ENCODE measurements at regions not wholly inside any gene's neighbourhood (a gene's known extent, or its start where the extent isn't known, plus 50 kb on each side); places are given as distances from the start of the nearest gene placed in this dataset.

DNA sequence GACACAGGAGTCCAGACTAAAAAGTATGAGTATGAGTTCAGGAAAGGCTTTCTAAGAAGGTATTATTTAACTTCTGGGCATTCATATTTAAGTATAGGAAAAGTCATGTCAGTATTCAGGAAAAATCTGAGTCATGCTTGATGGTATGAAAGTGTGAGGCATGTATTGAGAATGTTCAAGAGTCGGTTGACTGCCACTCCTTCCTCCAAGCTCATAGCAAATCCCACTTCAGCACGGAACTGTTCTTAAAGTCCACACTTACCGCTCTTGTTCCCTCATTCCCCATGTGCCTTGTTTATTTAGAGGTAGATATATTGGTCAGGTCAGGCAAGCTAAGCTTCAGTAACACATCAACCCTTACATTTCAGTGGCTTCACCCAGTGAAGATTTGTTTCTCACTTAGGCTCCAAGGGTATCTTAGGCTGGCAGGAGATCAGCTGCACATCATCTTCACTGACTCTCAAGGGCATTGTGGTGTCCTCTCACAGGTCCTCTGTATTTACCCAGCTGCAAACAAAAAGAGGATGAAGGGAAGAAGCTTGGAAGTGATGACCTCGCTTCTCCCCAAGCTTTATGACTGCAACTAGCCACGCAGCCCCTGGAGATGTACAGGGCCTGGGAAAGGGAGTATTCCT lies 1189.2 kb downstream of the EFNB2 start (continued):
- TF ChIP-seq, protein P1, sequence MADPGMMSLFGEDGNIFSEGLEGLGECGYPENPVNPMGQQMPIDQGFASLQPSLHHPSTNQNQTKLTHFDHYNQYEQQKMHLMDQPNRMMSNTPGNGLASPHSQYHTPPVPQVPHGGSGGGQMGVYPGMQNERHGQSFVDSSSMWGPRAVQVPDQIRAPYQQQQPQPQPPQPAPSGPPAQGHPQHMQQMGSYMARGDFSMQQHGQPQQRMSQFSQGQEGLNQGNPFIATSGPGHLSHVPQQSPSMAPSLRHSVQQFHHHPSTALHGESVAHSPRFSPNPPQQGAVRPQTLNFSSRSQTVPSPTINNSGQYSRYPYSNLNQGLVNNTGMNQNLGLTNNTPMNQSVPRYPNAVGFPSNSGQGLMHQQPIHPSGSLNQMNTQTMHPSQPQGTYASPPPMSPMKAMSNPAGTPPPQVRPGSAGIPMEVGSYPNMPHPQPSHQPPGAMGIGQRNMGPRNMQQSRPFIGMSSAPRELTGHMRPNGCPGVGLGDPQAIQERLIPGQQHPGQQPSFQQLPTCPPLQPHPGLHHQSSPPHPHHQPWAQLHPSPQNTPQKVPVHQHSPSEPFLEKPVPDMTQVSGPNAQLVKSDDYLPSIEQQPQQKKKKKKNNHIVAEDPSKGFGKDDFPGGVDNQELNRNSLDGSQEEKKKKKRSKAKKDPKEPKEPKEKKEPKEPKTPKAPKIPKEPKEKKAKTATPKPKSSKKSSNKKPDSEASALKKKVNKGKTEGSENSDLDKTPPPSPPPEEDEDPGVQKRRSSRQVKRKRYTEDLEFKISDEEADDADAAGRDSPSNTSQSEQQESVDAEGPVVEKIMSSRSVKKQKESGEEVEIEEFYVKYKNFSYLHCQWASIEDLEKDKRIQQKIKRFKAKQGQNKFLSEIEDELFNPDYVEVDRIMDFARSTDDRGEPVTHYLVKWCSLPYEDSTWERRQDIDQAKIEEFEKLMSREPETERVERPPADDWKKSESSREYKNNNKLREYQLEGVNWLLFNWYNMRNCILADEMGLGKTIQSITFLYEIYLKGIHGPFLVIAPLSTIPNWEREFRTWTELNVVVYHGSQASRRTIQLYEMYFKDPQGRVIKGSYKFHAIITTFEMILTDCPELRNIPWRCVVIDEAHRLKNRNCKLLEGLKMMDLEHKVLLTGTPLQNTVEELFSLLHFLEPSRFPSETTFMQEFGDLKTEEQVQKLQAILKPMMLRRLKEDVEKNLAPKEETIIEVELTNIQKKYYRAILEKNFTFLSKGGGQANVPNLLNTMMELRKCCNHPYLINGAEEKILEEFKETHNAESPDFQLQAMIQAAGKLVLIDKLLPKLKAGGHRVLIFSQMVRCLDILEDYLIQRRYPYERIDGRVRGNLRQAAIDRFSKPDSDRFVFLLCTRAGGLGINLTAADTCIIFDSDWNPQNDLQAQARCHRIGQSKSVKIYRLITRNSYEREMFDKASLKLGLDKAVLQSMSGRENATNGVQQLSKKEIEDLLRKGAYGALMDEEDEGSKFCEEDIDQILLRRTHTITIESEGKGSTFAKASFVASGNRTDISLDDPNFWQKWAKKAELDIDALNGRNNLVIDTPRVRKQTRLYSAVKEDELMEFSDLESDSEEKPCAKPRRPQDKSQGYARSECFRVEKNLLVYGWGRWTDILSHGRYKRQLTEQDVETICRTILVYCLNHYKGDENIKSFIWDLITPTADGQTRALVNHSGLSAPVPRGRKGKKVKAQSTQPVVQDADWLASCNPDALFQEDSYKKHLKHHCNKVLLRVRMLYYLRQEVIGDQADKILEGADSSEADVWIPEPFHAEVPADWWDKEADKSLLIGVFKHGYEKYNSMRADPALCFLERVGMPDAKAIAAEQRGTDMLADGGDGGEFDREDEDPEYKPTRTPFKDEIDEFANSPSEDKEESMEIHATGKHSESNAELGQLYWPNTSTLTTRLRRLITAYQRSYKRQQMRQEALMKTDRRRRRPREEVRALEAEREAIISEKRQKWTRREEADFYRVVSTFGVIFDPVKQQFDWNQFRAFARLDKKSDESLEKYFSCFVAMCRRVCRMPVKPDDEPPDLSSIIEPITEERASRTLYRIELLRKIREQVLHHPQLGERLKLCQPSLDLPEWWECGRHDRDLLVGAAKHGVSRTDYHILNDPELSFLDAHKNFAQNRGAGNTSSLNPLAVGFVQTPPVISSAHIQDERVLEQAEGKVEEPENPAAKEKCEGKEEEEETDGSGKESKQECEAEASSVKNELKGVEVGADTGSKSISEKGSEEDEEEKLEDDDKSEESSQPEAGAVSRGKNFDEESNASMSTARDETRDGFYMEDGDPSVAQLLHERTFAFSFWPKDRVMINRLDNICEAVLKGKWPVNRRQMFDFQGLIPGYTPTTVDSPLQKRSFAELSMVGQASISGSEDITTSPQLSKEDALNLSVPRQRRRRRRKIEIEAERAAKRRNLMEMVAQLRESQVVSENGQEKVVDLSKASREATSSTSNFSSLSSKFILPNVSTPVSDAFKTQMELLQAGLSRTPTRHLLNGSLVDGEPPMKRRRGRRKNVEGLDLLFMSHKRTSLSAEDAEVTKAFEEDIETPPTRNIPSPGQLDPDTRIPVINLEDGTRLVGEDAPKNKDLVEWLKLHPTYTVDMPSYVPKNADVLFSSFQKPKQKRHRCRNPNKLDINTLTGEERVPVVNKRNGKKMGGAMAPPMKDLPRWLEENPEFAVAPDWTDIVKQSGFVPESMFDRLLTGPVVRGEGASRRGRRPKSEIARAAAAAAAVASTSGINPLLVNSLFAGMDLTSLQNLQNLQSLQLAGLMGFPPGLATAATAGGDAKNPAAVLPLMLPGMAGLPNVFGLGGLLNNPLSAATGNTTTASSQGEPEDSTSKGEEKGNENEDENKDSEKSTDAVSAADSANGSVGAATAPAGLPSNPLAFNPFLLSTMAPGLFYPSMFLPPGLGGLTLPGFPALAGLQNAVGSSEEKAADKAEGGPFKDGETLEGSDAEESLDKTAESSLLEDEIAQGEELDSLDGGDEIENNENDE (IDR thresholded peaks at IDR 0.05; ENCODE audit: insufficient replicate concordance, low read length), result no peak
- TF ChIP-seq SAP30 (IDR thresholded peaks at IDR 0.05; ENCODE audit: insufficient read depth, insufficient replicate concordance, low read length) (no peak), GTF2F1 (IDR thresholded peaks at IDR 0.05; ENCODE audit: borderline replicate concordance, low read depth, low read length) (no peak), SP1 (IDR thresholded peaks at IDR 0.05; ENCODE audit: low read depth, low read length) (no peak), JUN (IDR thresholded peaks at IDR 0.05; ENCODE audit: low read depth, low read length) (no peak), YY1 (IDR thresholded peaks at IDR 0.05; ENCODE audit: low read depth, low read length) (no peak), BRCA1 (IDR thresholded peaks at IDR 0.05; ENCODE audit: low read depth, low read length) (no peak), EZH2 (IDR thresholded peaks at IDR 0.05; ENCODE audit: low read depth, low read length, severe bottlenecking) (no peak)
- TF ChIP-seq, protein P2, sequence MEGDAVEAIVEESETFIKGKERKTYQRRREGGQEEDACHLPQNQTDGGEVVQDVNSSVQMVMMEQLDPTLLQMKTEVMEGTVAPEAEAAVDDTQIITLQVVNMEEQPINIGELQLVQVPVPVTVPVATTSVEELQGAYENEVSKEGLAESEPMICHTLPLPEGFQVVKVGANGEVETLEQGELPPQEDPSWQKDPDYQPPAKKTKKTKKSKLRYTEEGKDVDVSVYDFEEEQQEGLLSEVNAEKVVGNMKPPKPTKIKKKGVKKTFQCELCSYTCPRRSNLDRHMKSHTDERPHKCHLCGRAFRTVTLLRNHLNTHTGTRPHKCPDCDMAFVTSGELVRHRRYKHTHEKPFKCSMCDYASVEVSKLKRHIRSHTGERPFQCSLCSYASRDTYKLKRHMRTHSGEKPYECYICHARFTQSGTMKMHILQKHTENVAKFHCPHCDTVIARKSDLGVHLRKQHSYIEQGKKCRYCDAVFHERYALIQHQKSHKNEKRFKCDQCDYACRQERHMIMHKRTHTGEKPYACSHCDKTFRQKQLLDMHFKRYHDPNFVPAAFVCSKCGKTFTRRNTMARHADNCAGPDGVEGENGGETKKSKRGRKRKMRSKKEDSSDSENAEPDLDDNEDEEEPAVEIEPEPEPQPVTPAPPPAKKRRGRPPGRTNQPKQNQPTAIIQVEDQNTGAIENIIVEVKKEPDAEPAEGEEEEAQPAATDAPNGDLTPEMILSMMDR (IDR thresholded peaks at IDR 0.05; ENCODE audit: control extremely low read depth in 1 of 3, insufficient read depth in 1 of 3, low read depth in 1 of 3, low read length in 3 of 3), result no peak
